ENCODE measurements at regions not wholly inside any gene's neighbourhood (a gene's known extent, or its start where the extent isn't known, plus 50 kb on each side); places are given as distances from the start of the nearest gene placed in this dataset.
A peak's percentile ranks its signal among the peaks of the same experiment; 100 is the strongest.

- no peak overlapping the region for H4K8ac ChIP-seq (ENCODE audit: extremely low read depth, insufficient read depth, low read length)
- FAIRE-seq, result peak; percentile 32
- no peaks in the 10 kb centered on the region for H3K79me1 ChIP-seq (ENCODE audit: low read depth, low read length)
- TF ChIP-seq USF2 (IDR thresholded peaks at IDR 0.05; ENCODE audit: low read length), result no peak
- TF ChIP-seq RAD21 (IDR thresholded peaks at IDR 0.05 in 1 of 2, conservative IDR thresholded peaks at IDR 0.05 in 1 of 2; ENCODE audit: low read depth in 2 of 2, low read length in 2 of 2), result no peak
- no peak for TF ChIP-seq SP2 (IDR thresholded peaks at IDR 0.05; ENCODE audit: low read length)
- no peaks in the 10 kb centered on the region for H3K9me3 ChIP-seq (ENCODE audit: insufficient read depth in 2 of 2, low read depth in 1 of 2, low read length in 1 of 2)
- no peak overlapping the region for H2BK20ac ChIP-seq (ENCODE audit: low read length)
- H3K4ac ChIP-seq (replicated peaks; ENCODE audit: insufficient read length, low read depth, low read length), result no peak overlapping the region
- H3K4me2 ChIP-seq (ENCODE audit: insufficient read depth in 1 of 2, low read depth in 2 of 2, low read length in 2 of 2), result no peak overlapping the region
- no peaks in the 10 kb centered on the region for H3K79me2 ChIP-seq (ENCODE audit: control insufficient read depth in 1 of 2, insufficient read depth in 2 of 2, low read length in 2 of 2)
- no peak overlapping the region for H4K91ac ChIP-seq (replicated peaks; ENCODE audit: insufficient read length, low read length)
- H2BK12ac ChIP-seq (ENCODE audit: low read depth, low read length), result no peak overlapping the region
- no peaks in the 10 kb centered on the region for H3K36me3 ChIP-seq (ENCODE audit: control insufficient read depth in 2 of 4, insufficient read depth in 4 of 4, low read length in 3 of 4)
- H3K56ac ChIP-seq (replicated peaks; ENCODE audit: insufficient read length, low read depth, low read length), result no peak overlapping the region
- no peak overlapping the region for H2BK120ac ChIP-seq (replicated peaks; ENCODE audit: low read depth, low read length)
- no peak overlapping the region for H2AK5ac ChIP-seq (ENCODE audit: low read depth, low read length)
- H2BK15ac ChIP-seq (ENCODE audit: low read length), result no peak overlapping the region
- no peak overlapping the region for H3K14ac ChIP-seq (ENCODE audit: insufficient read length)
- peaks cover 0 to 2% of the 10 kb centered on the region in 2 experiments for H4K20me1 ChIP-seq (replicated peaks in 1 of 2; ENCODE audit: control insufficient read depth in 1 of 2, insufficient read depth in 2 of 2, low read length in 2 of 2)
- H3K27me3 ChIP-seq (replicated peaks in 1 of 4; ENCODE audit: control insufficient read depth in 3 of 4, extremely low read depth in 1 of 4, insufficient read depth in 3 of 4, low read length in 3 of 4), result no peaks in the 10 kb centered on the region
- H2BK5ac ChIP-seq (ENCODE audit: low read depth, low read length), result no peak overlapping the region
- ChIA-PET CTCF (ENCODE audit: partially characterized antibody) (interaction anchor here (0.8 to 1.1 kb wide), 3 partner anchors 52 to 531 kb away, joined by 3 read pairs; no protein-coding TSS in a partner anchor), POLR2A (ENCODE audit: partially characterized antibody) (no interaction called here)
- H3K9ac ChIP-seq (replicated peaks in 1 of 4; ENCODE audit: extremely low read depth in 1 of 4, low read depth in 3 of 4, low read length in 3 of 4), result no peak overlapping the region
- 88% methylated on average over 4 of the region's 4 CpGs; no CpG with 5 or more reads in 1 of the 2 experiments for WGBS, 2 experiments (ENCODE audit: extremely low coverage in 1 of 2, insufficient coverage in 1 of 2, insufficient read length in 1 of 2, insufficient replicate concordance in 2 of 2, low coverage in 1 of 2, low lambda C conversion rate in 2 of 2, missing lambda C conversion rate in 1 of 2)
- H3K18ac ChIP-seq (ENCODE audit: extremely low read depth, low read length), result no peak overlapping the region
- no peaks in the 10 kb centered on the region; a peak in 1 of 7 replicates for H3K4me1 ChIP-seq (replicated peaks in 1 of 4; ENCODE audit: control insufficient read depth in 3 of 4, insufficient read depth in 4 of 4, low read length in 3 of 4)
- no peak overlapping the region for H3K23ac ChIP-seq (ENCODE audit: insufficient read length)
- no peak overlapping the region for H3K4me3 ChIP-seq (ENCODE audit: extremely low read depth in 1 of 4, insufficient read depth in 2 of 4, low read depth in 3 of 4, low read length in 4 of 4)
- peak overlapping the region; percentile 46; the same call in 1 of the 2 replicates for H2AFZ ChIP-seq (ENCODE audit: low read length)
- DNase-seq (ENCODE audit: low read depth in 1 of 2, low spot score in 2 of 2), result no peak
- no peaks in the 10 kb centered on the region for H3K23me2 ChIP-seq (ENCODE audit: low read depth, low read length)
- H4K5ac ChIP-seq (ENCODE audit: insufficient read length, low read depth, low read length), result no peak overlapping the region
- H3K27ac ChIP-seq (ENCODE audit: low read depth, low read length), result no peak overlapping the region
Observed at GRCh38 chr5:74085186-74085585, 459.2 kb downstream of the ARHGEF28 start.
